ENCODE measurements at regions not wholly inside any gene's neighbourhood (a gene's known extent, or its start where the extent isn't known, plus 50 kb on each side); places are given as distances from the start of the nearest gene placed in this dataset.
A peak's percentile ranks its signal among the peaks of the same experiment; 100 is the strongest.

DNA sequence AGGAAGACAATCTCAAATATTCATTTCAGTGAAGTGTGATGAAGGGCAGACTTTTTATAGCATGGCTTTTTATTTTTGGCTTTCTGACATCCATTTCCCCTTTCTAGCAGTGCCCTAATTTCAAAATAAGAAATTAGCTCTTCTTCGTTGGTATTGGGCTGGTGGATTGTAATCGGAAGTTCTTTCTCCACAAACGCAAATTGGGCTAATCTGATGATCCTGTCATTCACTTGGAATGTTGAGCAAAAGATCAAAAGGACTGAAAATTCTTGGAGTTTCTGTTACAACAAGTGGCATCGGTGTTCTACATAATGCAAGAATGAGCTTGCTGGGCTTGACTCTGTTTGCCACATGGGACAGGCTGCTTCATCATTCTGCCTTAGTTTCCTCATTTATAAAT lies 1182.8 kb downstream of the FLRT2 start:
- no peaks in the 10 kb centered on the region; the same call in 1 of the 2 replicates for H3K9me2 ChIP-seq (ENCODE audit: insufficient read depth)
- no peak overlapping the region for H2AFZ ChIP-seq
- Mint-ChIP-seq H3K27ac (no peak overlapping the region), H3K4me1 (peaks cover 6% of the 10 kb centered on the region; the same call in 2 of the 3 replicates), H3K4me3 (no peak overlapping the region), H3K36me3 (ENCODE audit: low read depth) (no peaks in the 10 kb centered on the region), H3K9me3 (no peaks in the 10 kb centered on the region), H3K27me3 (ENCODE audit: insufficient read depth, low read depth, poor library complexity) (no peaks in the 10 kb centered on the region)
- DNase-seq (ENCODE audit: low spot score), result peak; percentile 11
- peaks cover 4% of the 10 kb centered on the region for H3K4me1 ChIP-seq (ENCODE audit: insufficient read depth)
- H3K27ac ChIP-seq (ENCODE audit: low read depth), result no peak overlapping the region
- no peak for ATAC-seq
- no peaks in the 10 kb centered on the region for H4K20me1 ChIP-seq (replicated peaks; ENCODE audit: insufficient read depth)
- no peak overlapping the region for H3K4me2 ChIP-seq
- H3K79me2 ChIP-seq (replicated peaks; ENCODE audit: insufficient read depth), result no peaks in the 10 kb centered on the region
- no peaks in the 10 kb centered on the region for H3K27me3 ChIP-seq (ENCODE audit: insufficient read depth)
- no peaks in the 10 kb centered on the region for H3K36me3 ChIP-seq (ENCODE audit: insufficient read depth)
- H3F3A ChIP-seq (replicated peaks; ENCODE audit: low read depth), result no peaks in the 10 kb centered on the region
- TF ChIP-seq ZNF462 (CRISPR knock-in tag; IDR thresholded peaks at IDR 0.05), result no peak
- TF ChIP-seq JUNB (IDR thresholded peaks at IDR 0.05; ENCODE audit: unreplicated experiment), result no peak
- TF ChIP-seq, protein P1, sequence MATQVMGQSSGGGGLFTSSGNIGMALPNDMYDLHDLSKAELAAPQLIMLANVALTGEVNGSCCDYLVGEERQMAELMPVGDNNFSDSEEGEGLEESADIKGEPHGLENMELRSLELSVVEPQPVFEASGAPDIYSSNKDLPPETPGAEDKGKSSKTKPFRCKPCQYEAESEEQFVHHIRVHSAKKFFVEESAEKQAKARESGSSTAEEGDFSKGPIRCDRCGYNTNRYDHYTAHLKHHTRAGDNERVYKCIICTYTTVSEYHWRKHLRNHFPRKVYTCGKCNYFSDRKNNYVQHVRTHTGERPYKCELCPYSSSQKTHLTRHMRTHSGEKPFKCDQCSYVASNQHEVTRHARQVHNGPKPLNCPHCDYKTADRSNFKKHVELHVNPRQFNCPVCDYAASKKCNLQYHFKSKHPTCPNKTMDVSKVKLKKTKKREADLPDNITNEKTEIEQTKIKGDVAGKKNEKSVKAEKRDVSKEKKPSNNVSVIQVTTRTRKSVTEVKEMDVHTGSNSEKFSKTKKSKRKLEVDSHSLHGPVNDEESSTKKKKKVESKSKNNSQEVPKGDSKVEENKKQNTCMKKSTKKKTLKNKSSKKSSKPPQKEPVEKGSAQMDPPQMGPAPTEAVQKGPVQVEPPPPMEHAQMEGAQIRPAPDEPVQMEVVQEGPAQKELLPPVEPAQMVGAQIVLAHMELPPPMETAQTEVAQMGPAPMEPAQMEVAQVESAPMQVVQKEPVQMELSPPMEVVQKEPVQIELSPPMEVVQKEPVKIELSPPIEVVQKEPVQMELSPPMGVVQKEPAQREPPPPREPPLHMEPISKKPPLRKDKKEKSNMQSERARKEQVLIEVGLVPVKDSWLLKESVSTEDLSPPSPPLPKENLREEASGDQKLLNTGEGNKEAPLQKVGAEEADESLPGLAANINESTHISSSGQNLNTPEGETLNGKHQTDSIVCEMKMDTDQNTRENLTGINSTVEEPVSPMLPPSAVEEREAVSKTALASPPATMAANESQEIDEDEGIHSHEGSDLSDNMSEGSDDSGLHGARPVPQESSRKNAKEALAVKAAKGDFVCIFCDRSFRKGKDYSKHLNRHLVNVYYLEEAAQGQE (IDR thresholded peaks at IDR 0.05; ENCODE audit: unreplicated experiment), result no peak
- no peak for TF ChIP-seq ZNF114 (CRISPR knock-in tag; IDR thresholded peaks at IDR 0.05)
- TF ChIP-seq CREB1 (CRISPR knock-in tag; IDR thresholded peaks at IDR 0.05; ENCODE audit: low read depth), result no peak
- no peak for TF ChIP-seq STAT1 (IDR thresholded peaks at IDR 0.05; ENCODE audit: unreplicated experiment)
- no peak for TF ChIP-seq EZH2phosphoT487 (IDR thresholded peaks at IDR 0.05; ENCODE audit: unreplicated experiment)
- no peak for TF ChIP-seq ZNF331 (CRISPR knock-in tag; IDR thresholded peaks at IDR 0.05; ENCODE audit: low read depth)
- TF ChIP-seq EZH2 (IDR thresholded peaks at IDR 0.05; ENCODE audit: low read depth, unreplicated experiment), result no peak
- no peak for TF ChIP-seq POLR2AphosphoS5 (IDR thresholded peaks at IDR 0.05; ENCODE audit: low read depth)
- TF ChIP-seq, protein P2, sequence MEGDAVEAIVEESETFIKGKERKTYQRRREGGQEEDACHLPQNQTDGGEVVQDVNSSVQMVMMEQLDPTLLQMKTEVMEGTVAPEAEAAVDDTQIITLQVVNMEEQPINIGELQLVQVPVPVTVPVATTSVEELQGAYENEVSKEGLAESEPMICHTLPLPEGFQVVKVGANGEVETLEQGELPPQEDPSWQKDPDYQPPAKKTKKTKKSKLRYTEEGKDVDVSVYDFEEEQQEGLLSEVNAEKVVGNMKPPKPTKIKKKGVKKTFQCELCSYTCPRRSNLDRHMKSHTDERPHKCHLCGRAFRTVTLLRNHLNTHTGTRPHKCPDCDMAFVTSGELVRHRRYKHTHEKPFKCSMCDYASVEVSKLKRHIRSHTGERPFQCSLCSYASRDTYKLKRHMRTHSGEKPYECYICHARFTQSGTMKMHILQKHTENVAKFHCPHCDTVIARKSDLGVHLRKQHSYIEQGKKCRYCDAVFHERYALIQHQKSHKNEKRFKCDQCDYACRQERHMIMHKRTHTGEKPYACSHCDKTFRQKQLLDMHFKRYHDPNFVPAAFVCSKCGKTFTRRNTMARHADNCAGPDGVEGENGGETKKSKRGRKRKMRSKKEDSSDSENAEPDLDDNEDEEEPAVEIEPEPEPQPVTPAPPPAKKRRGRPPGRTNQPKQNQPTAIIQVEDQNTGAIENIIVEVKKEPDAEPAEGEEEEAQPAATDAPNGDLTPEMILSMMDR (conservative IDR thresholded peaks at IDR 0.05; ENCODE audit: low read depth in 2 of 2), result no peak
- TF ChIP-seq, protein P3, sequence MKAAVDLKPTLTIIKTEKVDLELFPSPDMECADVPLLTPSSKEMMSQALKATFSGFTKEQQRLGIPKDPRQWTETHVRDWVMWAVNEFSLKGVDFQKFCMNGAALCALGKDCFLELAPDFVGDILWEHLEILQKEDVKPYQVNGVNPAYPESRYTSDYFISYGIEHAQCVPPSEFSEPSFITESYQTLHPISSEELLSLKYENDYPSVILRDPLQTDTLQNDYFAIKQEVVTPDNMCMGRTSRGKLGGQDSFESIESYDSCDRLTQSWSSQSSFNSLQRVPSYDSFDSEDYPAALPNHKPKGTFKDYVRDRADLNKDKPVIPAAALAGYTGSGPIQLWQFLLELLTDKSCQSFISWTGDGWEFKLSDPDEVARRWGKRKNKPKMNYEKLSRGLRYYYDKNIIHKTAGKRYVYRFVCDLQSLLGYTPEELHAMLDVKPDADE (IDR thresholded peaks at IDR 0.05), result no peak
- H3K4me3 ChIP-seq, result no peak overlapping the region

All from GM23338 (cell line).